ENCODE measurements at regions not wholly inside any gene's neighbourhood (a gene's known extent, or its start where the extent isn't known, plus 50 kb on each side); places are given as distances from the start of the nearest gene placed in this dataset.
A peak's percentile ranks its signal among the peaks of the same experiment; 100 is the strongest.

- no peak for DNase-seq (ENCODE audit: low read depth in 1 of 2, low spot score in 2 of 2)
- no peaks in the 10 kb centered on the region for H3K27me3 ChIP-seq (replicated peaks)
- H3K27ac ChIP-seq, result no peak overlapping the region
- H3K4me1 ChIP-seq (replicated peaks), result no peaks in the 10 kb centered on the region
- no peak overlapping the region for H3K4me3 ChIP-seq
- H3K36me3 ChIP-seq, result no peaks in the 10 kb centered on the region
- H3K9me3 ChIP-seq (replicated peaks), result no peaks in the 10 kb centered on the region
Observed at GRCh38 chr15:37744521-37744920, 189.9 kb upstream of the TMCO5A start.

- H3K36me3 ChIP-seq, result no peaks in the 10 kb centered on the region
- DNase-seq (ENCODE audit: low read depth in 1 of 2, low spot score in 2 of 2), result no peak
Observed at GRCh38 chr15:37751401-37751800, 183.0 kb upstream of the TMCO5A start.

GRCh38 chr15:37756407-37756806 is 178.0 kb upstream of the TMCO5A start:
- H3K9me3 ChIP-seq (replicated peaks), result no peaks in the 10 kb centered on the region
- no peak overlapping the region for H3K27ac ChIP-seq
- no peaks in the 10 kb centered on the region for H3K36me3 ChIP-seq
- H3K4me1 ChIP-seq (replicated peaks), result no peaks in the 10 kb centered on the region
- no peak overlapping the region for H3K4me3 ChIP-seq
- DNase-seq (ENCODE audit: low read depth in 1 of 2, low spot score in 2 of 2), result no peak
- H3K27me3 ChIP-seq (replicated peaks), result no peaks in the 10 kb centered on the region

More at GRCh38 chr15:37751401-37751800, 183.0 kb upstream of the TMCO5A start:
- H3K9me3 ChIP-seq (replicated peaks), result no peaks in the 10 kb centered on the region
- no peaks in the 10 kb centered on the region for H3K4me1 ChIP-seq (replicated peaks)
- H3K4me3 ChIP-seq, result no peak overlapping the region
- no peak overlapping the region for H3K27ac ChIP-seq
- no peaks in the 10 kb centered on the region for H3K27me3 ChIP-seq (replicated peaks)

- Histone ChIP-seq H3K27ac (no peak overlapping the region), H3K27me3 (replicated peaks) (no peaks in the 10 kb centered on the region), H3K4me1 (replicated peaks) (no peaks in the 10 kb centered on the region), H3K9me3 (replicated peaks) (no peaks in the 10 kb centered on the region), H3K4me3 (no peak overlapping the region), H3K36me3 (no peaks in the 10 kb centered on the region)
- no peak for DNase-seq (ENCODE audit: low read depth in 1 of 2, low spot score in 2 of 2)
Observed at GRCh38 chr15:37758412-37758811, 176.0 kb upstream of the TMCO5A start.

GRCh38 chr15:37764733-37765191 is 169.7 kb upstream of the TMCO5A start:
- Histone ChIP-seq H3K36me3 (no peaks in the 10 kb centered on the region), H3K27ac (no peak overlapping the region), H3K4me1 (replicated peaks) (no peaks in the 10 kb centered on the region), H3K9me3 (replicated peaks) (no peaks in the 10 kb centered on the region), H3K4me3 (no peak overlapping the region), H3K27me3 (replicated peaks) (no peaks in the 10 kb centered on the region)
- DNase-seq (ENCODE audit: low read depth in 1 of 2, low spot score in 2 of 2), result peak; percentile 46 to 48

GRCh38 chr15:37765786-37766185 is 168.7 kb upstream of the TMCO5A start:
- Histone ChIP-seq H3K4me1 (replicated peaks) (no peaks in the 10 kb centered on the region), H3K9me3 (replicated peaks) (no peaks in the 10 kb centered on the region), H3K4me3 (no peak overlapping the region), H3K27ac (no peak overlapping the region), H3K27me3 (replicated peaks) (no peaks in the 10 kb centered on the region), H3K36me3 (no peaks in the 10 kb centered on the region)
- no peak for DNase-seq (ENCODE audit: low read depth in 1 of 2, low spot score in 2 of 2)

GRCh38 chr15:37767841-37768455 is 166.5 kb upstream of the TMCO5A start:
- H3K4me1 ChIP-seq (replicated peaks), result peaks cover 2% of the 10 kb centered on the region
- H3K27me3 ChIP-seq (replicated peaks), result no peaks in the 10 kb centered on the region
- H3K9me3 ChIP-seq (replicated peaks), result no peaks in the 10 kb centered on the region
- no peak overlapping the region for H3K4me3 ChIP-seq
- no peak overlapping the region for H3K27ac ChIP-seq
- DNase-seq (ENCODE audit: low read depth in 1 of 2, low spot score in 2 of 2), result no peak
- no peaks in the 10 kb centered on the region for H3K36me3 ChIP-seq

GRCh38 chr15:37771465-37771864 is 163.0 kb upstream of the TMCO5A start:
- no peaks in the 10 kb centered on the region for H3K27me3 ChIP-seq (replicated peaks)
- no peaks in the 10 kb centered on the region for H3K9me3 ChIP-seq (replicated peaks)
- peak in 1 of 2 experiments; percentile 5 for DNase-seq (ENCODE audit: low read depth in 1 of 2, low spot score in 2 of 2)
- no peak overlapping the region for H3K4me3 ChIP-seq
- H3K27ac ChIP-seq, result no peak overlapping the region
- peaks cover 10% of the 10 kb centered on the region for H3K4me1 ChIP-seq (replicated peaks)
- H3K36me3 ChIP-seq, result no peaks in the 10 kb centered on the region

GRCh38 chr15:37773111-37773860 is 161.2 kb upstream of the TMCO5A start:
- no peak overlapping the region for H3K4me3 ChIP-seq

GRCh38 chr15:37774961-37775360 is 159.5 kb upstream of the TMCO5A start:
- Histone ChIP-seq H3K36me3 (no peaks in the 10 kb centered on the region), H3K27ac (no peak overlapping the region), H3K4me3 (no peak overlapping the region), H3K9me3 (replicated peaks) (no peaks in the 10 kb centered on the region), H3K4me1 (replicated peaks) (peaks cover 10% of the 10 kb centered on the region), H3K27me3 (replicated peaks) (no peaks in the 10 kb centered on the region)
- no peak for DNase-seq (ENCODE audit: low read depth in 1 of 2, low spot score in 2 of 2)

More at GRCh38 chr15:37773111-37773860, 161.2 kb upstream of the TMCO5A start:
- peak in 1 of 2 experiments; percentile 37 for DNase-seq (ENCODE audit: low read depth in 1 of 2, low spot score in 2 of 2)
- Histone ChIP-seq H3K27ac (peak overlapping the region; percentile 56), H3K27me3 (replicated peaks) (no peaks in the 10 kb centered on the region), H3K36me3 (no peaks in the 10 kb centered on the region), H3K4me1 (replicated peaks) (peaks cover 10% of the 10 kb centered on the region), H3K9me3 (replicated peaks) (no peaks in the 10 kb centered on the region)

GRCh38 chr15:37777006-37777405 is 157.4 kb upstream of the TMCO5A start:
- Histone ChIP-seq H3K27me3 (replicated peaks) (no peaks in the 10 kb centered on the region), H3K27ac (no peak overlapping the region), H3K4me1 (replicated peaks) (peaks cover 10% of the 10 kb centered on the region), H3K4me3 (no peak overlapping the region), H3K9me3 (replicated peaks) (no peaks in the 10 kb centered on the region), H3K36me3 (no peaks in the 10 kb centered on the region)
- no peak for DNase-seq (ENCODE audit: low read depth in 1 of 2, low spot score in 2 of 2)

- Histone ChIP-seq H3K4me3 (no peak overlapping the region), H3K27ac (no peak overlapping the region)
- DNase-seq (ENCODE audit: low read depth in 1 of 2, low spot score in 2 of 2), result no peak
Observed at GRCh38 chr15:37783290-37783689, 151.2 kb upstream of the TMCO5A start.

GRCh38 chr15:37788330-37788729 is 146.1 kb upstream of the TMCO5A start:
- Histone ChIP-seq H3K36me3 (no peaks in the 10 kb centered on the region), H3K4me1 (replicated peaks) (peaks cover 3% of the 10 kb centered on the region; the same call in 1 of the 2 replicates), H3K27ac (no peak overlapping the region), H3K27me3 (replicated peaks) (no peaks in the 10 kb centered on the region), H3K4me3 (no peak overlapping the region), H3K9me3 (replicated peaks) (no peaks in the 10 kb centered on the region)
- no peak for DNase-seq (ENCODE audit: low read depth in 1 of 2, low spot score in 2 of 2)

More at GRCh38 chr15:37783290-37783689, 151.2 kb upstream of the TMCO5A start:
- Histone ChIP-seq H3K36me3 (no peaks in the 10 kb centered on the region), H3K4me1 (replicated peaks) (no peaks in the 10 kb centered on the region), H3K9me3 (replicated peaks) (no peaks in the 10 kb centered on the region), H3K27me3 (replicated peaks) (no peaks in the 10 kb centered on the region)

GRCh38 chr15:37788767-37789396 is 145.6 kb upstream of the TMCO5A start:
- no peaks in the 10 kb centered on the region for H3K9me3 ChIP-seq (replicated peaks)
- no peak overlapping the region for H3K27ac ChIP-seq
- H3K4me1 ChIP-seq (replicated peaks), result peaks cover 3% of the 10 kb centered on the region; the same call in 1 of the 2 replicates
- no peaks in the 10 kb centered on the region for H3K36me3 ChIP-seq
- no peak overlapping the region for H3K4me3 ChIP-seq
- no peak for DNase-seq (ENCODE audit: low read depth in 1 of 2, low spot score in 2 of 2)
- H3K27me3 ChIP-seq (replicated peaks), result no peaks in the 10 kb centered on the region
